SH-SY5Y (cell line): ENCODE measurements at regions not wholly inside any gene's neighbourhood (a gene's known extent, or its start where the extent isn't known, plus 50 kb on each side); places are given as distances from the start of the nearest gene placed in this dataset.

Experiments used
- GATA2 ChIP-seq: IDR thresholded peaks from 2 replicates; pipeline ENCODE4 v1.6.1; 2011; ENCODE audit warnings: mild to moderate bottlenecking, low read depth, low read length
- GATA3 ChIP-seq: IDR thresholded peaks from 2 replicates; pipeline ENCODE4 v1.6.1; 2011; ENCODE audit warnings: low read depth, mild to moderate bottlenecking, low read length, moderate library complexity

DNA sequence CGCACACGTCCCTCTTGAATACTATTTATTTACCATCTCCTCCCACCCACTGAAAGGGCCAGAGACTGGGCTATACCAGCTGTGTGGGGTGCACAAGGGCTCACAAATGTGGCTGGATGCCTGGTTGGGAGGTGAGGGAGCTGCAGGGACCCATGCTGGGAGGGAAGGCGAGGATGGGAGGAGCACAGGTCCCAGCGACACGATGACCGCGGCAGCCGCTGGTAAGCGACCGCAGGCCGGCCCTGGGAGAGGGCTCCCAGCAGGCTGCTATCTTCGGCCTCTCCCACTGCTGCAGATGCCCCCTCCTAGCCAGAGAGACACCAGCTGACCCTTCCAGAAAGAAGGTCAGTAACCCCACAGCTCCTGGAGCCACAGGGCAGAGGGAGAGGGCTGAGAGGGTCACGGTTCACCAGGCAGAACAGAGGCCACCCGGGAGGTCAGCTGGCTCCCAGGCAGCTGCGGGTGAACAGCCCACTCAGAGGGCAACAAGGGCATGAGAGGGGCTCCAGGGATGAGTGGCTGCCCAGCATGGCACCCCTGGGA lies 163.9 kb downstream of the CRYBB2 start:
- TF ChIP-seq GATA3: no peak

DNA sequence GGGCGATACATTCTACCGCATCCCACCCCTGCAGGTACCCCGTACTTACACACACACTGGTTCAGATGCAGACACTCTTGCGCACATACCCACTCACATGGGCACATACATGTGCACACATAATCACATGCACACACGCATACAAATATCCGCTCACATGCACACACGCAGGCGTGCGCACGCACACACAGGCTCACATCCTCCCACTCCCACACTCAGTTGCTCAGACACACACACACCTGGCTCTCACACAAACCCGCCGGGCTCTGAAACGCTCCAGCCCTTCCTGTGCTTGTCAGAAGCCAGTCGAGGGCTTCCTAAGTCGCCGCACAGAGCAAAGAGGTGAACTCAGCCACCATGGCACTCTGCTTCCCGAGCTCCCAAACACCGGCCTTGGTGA lies 164.5 kb downstream of the CRYBB2 start:
- TF ChIP-seq GATA3: no peak
- no peak for TF ChIP-seq GATA2

DNA sequence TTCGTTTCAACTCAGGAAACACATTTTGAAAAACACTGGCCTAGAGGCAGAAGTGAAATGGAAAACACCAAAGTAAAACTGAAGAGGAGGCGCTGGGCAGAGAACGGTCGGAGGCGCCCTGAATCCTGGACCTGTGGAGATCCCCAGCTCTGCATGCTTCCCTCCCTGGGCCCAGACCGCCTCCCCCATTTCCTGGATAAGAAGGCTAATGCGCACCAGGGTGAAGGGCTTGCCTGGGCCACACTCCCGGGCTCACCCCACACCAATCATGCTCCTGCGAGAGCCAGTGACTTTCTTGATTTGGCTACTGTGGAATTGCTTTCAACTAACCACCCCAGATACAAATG lies 167.1 kb downstream of the CRYBB2 start:
- TF ChIP-seq GATA2 (no peak), GATA3 (no peak)

DNA sequence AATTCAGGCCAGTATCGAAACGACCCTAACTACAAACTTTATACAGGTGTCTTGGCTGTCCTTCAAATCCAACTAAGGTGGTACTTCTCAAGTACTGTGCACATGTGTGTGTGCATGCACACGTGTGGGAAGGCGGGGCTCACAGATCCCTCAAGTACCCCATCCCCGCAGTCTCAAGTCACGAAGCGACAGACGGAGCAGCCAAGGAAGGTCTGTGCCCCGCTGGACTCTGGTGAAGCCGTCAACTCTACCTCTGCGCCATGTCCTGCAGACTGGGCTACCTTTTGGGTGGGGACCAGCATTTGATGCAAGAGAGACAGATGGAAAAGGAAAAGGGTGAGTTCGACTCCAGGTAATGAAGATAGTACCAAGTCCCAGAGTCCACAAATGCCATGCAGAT lies 169.0 kb downstream of the CRYBB2 start:
- TF ChIP-seq GATA2: no peak
- TF ChIP-seq GATA3: no peak

DNA sequence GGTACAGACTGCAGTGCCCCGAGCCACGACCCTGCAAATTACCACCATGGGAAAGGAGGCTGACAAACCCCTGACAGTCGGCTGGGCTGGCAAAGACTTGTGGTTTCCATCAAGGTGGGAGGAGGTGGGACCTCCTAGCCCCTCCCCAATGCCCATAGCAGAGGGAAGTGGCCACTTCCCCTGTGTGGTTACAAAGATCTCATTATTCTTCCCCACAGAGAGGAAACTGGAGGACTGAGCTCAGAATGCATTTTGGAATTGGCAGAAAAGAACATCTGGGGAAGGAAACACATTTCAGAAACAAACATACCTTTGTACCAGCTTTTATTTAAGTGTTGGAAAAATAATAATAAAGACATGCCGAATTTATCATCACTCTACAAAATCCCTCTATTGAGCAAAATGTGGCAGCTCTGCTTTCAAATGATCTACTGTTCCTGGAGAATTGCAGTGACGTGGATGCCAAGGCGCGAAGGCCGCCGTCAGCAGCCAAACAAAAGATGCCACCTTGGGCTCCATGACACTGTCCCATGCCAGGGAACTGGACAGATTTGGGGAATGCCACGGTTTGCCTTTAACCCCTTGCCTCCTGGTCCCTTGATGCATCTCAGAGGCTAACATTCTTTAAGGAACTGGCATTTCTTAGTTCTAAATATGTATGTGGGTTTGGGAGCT lies 169.6 kb downstream of the CRYBB2 start:
- TF ChIP-seq GATA2 (no peak), GATA3 (no peak)

DNA sequence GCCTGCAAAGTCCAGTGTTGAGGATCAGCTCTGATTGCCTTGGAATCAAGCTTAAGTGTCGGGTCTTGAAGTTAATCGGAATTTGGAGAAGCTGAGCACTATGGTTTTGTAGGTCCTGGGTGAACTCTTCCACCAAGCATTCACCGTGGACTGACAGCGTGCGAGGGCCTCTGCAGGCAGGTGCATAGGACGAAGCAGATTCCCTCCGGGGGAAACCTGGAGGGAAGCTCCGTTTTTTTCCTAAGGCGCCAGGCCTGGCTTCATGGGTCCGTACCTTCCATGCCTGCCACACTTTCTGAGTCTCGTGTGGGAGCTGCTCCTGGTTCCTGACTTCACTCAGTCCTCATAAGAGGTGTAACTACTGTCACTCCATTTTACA lies 170.1 kb downstream of the CRYBB2 start:
- TF ChIP-seq GATA3 (no peak), GATA2 (no peak)

DNA sequence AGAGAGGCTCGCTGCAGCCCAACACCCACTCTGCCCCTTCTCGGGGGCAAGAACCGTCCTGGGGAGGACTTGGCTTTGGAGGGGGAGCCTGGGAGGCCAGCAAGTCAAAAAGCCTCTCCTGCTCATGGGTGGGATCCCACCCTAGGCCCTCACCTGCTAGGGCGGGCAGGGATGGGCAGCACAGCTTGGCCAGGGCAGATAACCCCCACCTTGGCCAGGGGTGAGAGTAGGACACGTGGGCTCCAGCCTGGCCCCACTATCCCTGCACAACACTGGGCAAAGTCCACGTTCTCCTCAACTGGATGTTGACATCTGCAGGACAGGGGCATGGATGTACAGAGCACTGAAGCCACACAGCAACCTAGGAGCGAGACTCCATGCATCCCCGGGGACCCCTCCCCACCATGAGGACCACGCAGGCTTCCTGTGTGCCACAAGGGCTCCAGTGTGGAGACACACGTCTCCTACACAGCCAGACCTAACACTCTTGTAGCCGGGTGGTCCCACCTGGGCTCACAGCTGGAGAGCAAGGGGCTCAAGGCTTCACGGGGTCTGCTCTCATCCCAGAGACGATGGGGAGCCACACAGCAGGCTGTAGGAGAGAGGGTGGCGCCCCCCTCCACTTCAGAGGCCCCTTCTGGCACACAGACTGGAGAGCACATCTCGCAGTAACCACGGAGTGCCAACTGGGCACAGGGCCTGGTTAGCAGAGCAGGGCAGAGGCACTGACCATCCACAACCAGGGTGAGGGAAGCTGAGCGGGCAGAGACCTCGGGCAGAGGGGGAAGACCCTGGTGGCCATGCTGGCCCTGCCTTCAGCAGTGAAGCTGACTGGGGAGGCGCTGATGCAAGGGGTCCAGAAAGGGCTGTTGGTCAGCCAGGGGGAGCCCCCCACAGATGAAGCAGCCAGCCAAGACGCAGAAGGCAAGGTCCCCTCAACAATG lies 171.1 kb downstream of the CRYBB2 start:
- TF ChIP-seq GATA3 (no peak), GATA2 (no peak)

DNA sequence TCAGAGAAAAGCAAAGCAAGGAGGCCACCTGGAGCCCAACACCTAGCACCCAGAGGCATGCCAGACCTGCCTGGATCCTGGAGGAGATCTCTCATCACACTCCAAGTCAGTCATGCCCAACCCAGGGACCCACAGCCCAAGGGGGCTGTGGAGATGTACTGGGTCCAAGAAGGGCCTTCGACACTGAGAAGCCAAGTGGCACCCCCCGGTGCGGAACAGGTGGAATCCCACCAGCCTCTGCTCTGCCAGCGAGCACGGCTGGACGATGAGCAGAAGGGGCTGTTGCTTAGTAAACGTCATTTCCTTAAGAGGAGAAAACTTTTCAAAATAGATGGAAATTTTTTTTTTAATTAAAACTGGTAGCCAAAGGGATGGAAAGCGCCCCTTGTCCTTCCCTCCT lies 171.9 kb upstream of the GRK3 start:
- no peak for TF ChIP-seq GATA3
- TF ChIP-seq GATA2: no peak

DNA sequence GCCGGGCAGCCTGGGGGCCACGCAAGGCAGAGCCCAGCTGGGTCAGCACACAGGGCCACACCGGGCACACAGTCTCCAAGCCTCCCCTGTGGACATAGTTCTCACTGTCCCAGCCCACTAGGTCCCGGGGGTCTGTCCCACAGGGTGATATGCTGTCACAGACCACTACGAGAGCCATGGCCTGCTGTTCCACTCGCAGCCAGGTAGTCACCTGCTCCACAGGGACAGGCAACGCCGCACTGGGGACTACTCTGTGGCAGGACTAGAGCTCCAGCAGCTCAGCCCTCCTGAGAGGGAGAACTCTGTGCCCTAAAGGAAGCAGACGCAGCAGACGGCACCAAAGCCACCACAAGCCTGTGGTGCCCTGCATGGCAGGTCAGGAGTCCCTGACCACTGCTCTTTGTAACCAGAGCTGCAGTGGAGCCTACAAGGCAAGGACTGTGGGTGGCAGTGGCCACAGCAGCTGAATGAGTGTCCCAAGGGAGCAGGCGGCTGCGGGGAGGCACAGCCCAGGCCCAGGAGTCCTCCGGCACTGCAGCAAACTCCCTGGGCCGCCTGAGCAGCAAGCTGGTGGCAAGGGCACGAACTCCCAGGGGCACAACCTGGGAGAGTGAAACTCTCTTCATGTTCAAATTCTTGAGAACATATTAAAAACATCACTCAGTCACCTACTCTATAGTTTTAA lies 171.2 kb upstream of the GRK3 start:
- no peak for TF ChIP-seq GATA2
- no peak for TF ChIP-seq GATA3

DNA sequence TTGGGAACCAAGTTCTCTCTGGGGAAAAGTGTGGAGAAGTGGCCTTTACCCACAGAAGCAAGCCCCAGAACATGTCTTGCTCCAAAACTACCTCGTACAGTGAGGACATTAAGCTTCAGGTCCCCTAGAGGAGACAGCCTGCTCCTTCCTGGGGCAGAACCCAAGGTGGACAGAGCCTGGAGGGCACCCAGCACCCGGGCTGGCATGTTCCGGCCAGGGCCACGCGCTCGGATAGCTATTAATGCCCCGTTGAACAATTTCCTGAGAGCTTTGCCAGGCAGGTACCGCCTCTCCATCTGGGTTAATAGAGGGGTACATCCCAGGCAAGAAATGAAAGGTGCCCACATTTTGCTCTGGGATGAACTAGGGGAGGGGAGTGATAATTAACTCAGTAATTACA lies 169.0 kb upstream of the GRK3 start:
- no peak for TF ChIP-seq GATA2
- no peak for TF ChIP-seq GATA3

DNA sequence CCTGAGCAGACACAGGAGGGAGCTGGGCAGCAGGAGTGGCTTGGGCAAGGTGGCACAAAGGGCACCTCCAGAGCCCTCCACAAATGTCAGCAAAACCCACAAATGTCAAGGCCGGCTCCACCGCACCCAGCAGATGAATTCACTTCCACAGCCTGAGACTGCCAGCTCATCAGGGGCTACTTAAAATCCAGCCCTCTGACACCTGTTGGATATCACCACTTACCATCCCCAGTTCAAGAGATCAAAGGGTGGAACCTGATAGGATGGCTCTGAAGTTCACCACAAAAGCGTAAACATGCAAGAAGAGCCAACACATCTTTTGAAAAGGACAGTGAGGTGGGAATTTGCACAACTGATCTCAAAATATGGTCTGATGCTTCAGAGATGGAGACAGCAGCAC lies 168.6 kb upstream of the GRK3 start:
- TF ChIP-seq GATA2 (no peak), GATA3 (no peak)

DNA sequence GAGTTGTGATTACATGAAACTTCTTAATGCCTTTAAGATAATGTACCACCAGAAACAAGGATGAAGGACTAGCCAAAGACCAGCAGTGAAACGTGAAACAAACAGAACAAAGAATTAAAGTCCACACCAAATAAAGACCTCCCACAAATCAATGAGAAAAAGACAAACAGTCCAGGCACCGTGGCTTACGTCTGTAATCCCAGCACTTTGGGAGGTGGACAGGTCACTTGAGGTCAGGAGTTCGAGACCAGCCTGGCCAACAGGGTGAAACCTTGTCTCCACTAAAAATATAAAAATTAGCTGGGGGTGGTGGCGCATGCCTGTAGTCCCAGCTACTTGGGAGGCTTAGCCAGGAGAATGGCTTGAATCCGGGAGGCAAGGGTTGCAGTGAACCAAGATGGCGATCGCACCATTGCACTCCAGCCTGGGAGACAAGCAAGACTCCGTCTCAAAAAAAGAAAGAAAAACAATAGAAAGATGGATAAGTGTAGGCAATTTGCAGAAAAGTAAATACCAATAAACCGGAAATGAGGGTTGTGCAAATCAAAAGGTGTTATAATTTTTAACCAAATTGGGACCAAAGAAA lies 167.8 kb upstream of the GRK3 start:
- TF ChIP-seq GATA3 (no peak), GATA2 (no peak)

DNA sequence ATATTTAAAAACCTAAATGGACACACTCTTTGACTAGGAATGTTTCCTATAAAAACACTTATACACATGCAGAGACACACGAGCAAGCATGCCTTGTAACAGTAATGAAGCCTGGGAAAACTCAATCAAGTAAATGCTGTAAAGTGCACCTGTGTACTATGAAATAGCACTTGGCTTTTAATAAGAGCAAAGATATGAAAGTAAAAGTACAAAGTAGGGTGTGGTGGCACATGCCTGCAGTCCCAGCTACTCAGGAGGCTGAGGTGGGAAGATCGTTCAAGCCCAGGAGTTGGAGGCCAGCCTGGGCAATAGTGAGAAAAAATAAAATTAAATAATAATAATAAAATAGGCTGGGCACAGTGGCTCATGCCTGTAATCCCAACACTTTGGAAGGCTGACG lies 166.9 kb upstream of the GRK3 start:
- TF ChIP-seq GATA3: no peak
- TF ChIP-seq GATA2: no peak

DNA sequence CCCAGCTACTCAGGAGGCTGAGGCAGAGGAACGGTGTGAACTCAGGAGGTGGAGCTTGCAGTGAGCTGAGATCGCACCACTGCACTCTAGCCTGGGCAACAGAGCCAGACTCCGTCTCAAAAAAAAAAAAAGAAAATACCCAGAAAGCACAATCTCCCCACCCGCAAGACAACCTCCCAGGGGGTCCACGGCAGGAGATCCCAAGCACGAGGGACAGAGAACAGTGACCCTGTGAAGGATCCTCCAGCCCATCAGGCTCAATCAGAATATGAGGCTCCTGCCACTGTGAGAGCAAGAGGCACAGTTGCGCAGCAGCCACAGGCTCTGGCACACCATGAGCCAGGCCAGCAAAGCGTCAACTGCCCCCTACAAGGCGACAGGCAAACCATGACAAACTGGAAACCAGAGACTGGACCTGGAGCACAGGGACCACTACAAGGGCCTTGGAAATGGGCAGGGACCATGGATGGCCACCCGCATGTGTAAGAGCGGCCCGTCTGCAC lies 164.8 kb upstream of the GRK3 start:
- TF ChIP-seq GATA3 (no peak), GATA2 (no peak)

DNA sequence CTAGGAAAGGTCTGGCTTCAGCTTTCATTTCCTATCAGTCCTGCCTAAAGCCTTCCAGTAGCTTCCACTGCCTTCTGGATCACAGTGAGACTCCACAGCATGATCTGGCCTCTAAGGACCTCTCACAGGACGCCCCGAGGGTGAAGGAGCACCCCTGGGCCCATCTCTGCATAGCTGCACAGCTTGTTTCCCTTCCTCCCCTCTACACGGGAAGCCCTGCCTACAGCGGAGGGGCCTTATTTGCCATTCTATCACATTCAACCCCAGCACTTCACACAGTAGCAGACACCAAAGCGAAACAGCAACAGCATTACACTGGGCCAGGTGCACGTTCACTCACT lies 162.3 kb upstream of the GRK3 start:
- no peak for TF ChIP-seq GATA2
- TF ChIP-seq GATA3: no peak
